H1 (cell line): ENCODE measurements at regions not wholly inside any gene's neighbourhood (a gene's known extent, or its start where the extent isn't known, plus 50 kb on each side); places are given as distances from the start of the nearest gene placed in this dataset.

Source experiments
- EP300 ChIP-seq, 2 experiments: IDR thresholded peaks; 1 replicate in 1 of 2; 2 replicates in 1 of 2; pipeline ENCODE4 v1.6.1; 2011 to 2012; ENCODE audit warnings: low read depth in 2 of 2, low read length in 2 of 2, mild to moderate bottlenecking in 2 of 2, borderline replicate concordance in 1 of 2, inconsistent platforms in 1 of 2, moderate library complexity in 1 of 2
- TF ChIP-seq, protein P1 (sequence below): fragments of 300-600 bp; sonication (generic); IDR thresholded peaks from 2 replicates; pipeline ENCODE4 v1.7.1; 2012; ENCODE audit warnings: low read length, moderate library complexity, mild to moderate bottlenecking, inconsistent platforms; ENCODE audit not compliant: insufficient replicate concordance

DNA sequence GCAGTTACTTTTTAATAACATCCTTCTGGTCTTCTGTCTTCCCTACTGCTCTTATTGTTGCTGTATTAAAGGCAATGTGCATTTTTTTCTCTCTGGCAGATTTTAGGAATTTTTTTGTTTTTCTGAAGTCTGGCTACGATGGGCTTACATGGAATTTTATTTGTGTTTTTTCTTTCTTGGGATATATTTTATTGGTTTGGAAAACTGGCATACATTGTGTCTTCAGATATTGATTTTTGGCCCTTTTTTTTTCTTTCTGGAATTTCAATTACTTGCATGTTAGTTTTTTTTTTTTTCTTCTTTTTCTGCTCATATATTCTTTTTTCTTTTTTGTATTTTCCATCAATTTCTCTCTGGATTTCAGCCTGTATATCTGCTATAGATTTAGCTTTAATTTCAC, 442.1 kb upstream of the TRIB2 start (continued):
- TF ChIP-seq, protein P1, sequence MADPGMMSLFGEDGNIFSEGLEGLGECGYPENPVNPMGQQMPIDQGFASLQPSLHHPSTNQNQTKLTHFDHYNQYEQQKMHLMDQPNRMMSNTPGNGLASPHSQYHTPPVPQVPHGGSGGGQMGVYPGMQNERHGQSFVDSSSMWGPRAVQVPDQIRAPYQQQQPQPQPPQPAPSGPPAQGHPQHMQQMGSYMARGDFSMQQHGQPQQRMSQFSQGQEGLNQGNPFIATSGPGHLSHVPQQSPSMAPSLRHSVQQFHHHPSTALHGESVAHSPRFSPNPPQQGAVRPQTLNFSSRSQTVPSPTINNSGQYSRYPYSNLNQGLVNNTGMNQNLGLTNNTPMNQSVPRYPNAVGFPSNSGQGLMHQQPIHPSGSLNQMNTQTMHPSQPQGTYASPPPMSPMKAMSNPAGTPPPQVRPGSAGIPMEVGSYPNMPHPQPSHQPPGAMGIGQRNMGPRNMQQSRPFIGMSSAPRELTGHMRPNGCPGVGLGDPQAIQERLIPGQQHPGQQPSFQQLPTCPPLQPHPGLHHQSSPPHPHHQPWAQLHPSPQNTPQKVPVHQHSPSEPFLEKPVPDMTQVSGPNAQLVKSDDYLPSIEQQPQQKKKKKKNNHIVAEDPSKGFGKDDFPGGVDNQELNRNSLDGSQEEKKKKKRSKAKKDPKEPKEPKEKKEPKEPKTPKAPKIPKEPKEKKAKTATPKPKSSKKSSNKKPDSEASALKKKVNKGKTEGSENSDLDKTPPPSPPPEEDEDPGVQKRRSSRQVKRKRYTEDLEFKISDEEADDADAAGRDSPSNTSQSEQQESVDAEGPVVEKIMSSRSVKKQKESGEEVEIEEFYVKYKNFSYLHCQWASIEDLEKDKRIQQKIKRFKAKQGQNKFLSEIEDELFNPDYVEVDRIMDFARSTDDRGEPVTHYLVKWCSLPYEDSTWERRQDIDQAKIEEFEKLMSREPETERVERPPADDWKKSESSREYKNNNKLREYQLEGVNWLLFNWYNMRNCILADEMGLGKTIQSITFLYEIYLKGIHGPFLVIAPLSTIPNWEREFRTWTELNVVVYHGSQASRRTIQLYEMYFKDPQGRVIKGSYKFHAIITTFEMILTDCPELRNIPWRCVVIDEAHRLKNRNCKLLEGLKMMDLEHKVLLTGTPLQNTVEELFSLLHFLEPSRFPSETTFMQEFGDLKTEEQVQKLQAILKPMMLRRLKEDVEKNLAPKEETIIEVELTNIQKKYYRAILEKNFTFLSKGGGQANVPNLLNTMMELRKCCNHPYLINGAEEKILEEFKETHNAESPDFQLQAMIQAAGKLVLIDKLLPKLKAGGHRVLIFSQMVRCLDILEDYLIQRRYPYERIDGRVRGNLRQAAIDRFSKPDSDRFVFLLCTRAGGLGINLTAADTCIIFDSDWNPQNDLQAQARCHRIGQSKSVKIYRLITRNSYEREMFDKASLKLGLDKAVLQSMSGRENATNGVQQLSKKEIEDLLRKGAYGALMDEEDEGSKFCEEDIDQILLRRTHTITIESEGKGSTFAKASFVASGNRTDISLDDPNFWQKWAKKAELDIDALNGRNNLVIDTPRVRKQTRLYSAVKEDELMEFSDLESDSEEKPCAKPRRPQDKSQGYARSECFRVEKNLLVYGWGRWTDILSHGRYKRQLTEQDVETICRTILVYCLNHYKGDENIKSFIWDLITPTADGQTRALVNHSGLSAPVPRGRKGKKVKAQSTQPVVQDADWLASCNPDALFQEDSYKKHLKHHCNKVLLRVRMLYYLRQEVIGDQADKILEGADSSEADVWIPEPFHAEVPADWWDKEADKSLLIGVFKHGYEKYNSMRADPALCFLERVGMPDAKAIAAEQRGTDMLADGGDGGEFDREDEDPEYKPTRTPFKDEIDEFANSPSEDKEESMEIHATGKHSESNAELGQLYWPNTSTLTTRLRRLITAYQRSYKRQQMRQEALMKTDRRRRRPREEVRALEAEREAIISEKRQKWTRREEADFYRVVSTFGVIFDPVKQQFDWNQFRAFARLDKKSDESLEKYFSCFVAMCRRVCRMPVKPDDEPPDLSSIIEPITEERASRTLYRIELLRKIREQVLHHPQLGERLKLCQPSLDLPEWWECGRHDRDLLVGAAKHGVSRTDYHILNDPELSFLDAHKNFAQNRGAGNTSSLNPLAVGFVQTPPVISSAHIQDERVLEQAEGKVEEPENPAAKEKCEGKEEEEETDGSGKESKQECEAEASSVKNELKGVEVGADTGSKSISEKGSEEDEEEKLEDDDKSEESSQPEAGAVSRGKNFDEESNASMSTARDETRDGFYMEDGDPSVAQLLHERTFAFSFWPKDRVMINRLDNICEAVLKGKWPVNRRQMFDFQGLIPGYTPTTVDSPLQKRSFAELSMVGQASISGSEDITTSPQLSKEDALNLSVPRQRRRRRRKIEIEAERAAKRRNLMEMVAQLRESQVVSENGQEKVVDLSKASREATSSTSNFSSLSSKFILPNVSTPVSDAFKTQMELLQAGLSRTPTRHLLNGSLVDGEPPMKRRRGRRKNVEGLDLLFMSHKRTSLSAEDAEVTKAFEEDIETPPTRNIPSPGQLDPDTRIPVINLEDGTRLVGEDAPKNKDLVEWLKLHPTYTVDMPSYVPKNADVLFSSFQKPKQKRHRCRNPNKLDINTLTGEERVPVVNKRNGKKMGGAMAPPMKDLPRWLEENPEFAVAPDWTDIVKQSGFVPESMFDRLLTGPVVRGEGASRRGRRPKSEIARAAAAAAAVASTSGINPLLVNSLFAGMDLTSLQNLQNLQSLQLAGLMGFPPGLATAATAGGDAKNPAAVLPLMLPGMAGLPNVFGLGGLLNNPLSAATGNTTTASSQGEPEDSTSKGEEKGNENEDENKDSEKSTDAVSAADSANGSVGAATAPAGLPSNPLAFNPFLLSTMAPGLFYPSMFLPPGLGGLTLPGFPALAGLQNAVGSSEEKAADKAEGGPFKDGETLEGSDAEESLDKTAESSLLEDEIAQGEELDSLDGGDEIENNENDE, result no peak
- no peak for TF ChIP-seq EP300 (IDR thresholded peaks at IDR 0.05; ENCODE audit: borderline replicate concordance in 1 of 2, low read depth in 2 of 2, low read length in 2 of 2)
